T-helper 1 cell treated with Interleukin-12 subunit alpha and Interleukin-12 subunit beta and Interleukin-4 antibody, amounts not matched to agents 30 ng/mL and 1 ng/mL, for 36 hours (primary cell): ENCODE measurements at regions not wholly inside any gene's neighbourhood (a gene's known extent, or its start where the extent isn't known, plus 50 kb on each side); places are given as distances from the start of the nearest gene placed in this dataset.
"Not testable (repeated sequence)": the region's sequence is repeated elsewhere in the genome, so short reads cannot be mapped to it uniquely, and the experiment has no call there.

Experiments
- intact Hi-C: fragments of 100-400 bp; cut with micrococcal nuclease; formaldehyde crosslinking; loops from one replicate; pipeline ENCODE4 v1.15.1; 2024

DNA sequence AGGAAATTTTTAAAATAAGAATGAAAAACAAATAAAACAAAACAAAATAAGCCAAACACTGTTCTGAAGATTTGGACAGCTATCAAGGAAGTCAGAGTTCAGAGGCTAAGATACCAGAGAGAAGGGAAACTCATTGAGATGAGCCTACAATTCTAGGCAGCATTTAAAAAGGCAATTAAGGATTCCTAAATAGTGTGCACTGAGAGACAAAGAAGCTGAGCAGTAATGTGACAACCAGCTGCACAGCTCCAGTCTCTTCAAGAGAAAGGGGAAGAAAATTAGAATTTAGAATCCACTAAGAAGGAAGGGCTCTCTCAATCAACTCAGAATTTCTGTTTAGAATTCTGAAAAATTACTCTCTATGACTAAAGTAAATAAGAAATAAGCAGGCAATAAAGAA is 246.7 kb upstream of the COX7C start:
- intact Hi-C loops, result no loop called here

DNA sequence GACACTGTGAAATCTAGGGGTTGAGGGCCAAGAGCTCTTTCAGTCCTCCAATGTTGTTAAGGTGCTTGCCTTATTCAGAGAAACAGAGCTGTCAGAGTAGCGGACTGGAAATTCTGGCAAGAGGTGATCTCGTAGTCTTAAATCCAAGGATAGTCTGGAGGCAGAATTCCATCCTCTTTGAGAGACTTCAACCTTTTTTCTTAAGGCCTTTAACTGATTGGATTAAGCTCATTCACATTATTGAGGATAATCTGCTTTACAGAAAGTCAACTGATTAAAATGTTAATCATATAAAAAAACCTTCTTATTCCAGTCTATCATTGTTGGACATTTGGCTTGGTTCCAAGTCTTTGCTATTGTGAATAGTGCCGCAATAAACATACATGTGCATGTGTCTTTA is 243.1 kb upstream of the COX7C start:
- intact Hi-C loops, result no loop called here

- intact Hi-C loops, result no loop called here
These were observed 241.5 kb upstream of the COX7C start for GRCh38 chr5:86376214-86376613.

GRCh38 chr5:86403190-86403589 is 214.6 kb upstream of the COX7C start:
- intact Hi-C loops, result no loop called here

GRCh38 chr5:86404256-86404655 is 213.5 kb upstream of the COX7C start:
- intact Hi-C loops, result no loop called here

GRCh38 chr5:86407711-86408110 is 210.0 kb upstream of the COX7C start:
- intact Hi-C loops, result no loop called here

DNA sequence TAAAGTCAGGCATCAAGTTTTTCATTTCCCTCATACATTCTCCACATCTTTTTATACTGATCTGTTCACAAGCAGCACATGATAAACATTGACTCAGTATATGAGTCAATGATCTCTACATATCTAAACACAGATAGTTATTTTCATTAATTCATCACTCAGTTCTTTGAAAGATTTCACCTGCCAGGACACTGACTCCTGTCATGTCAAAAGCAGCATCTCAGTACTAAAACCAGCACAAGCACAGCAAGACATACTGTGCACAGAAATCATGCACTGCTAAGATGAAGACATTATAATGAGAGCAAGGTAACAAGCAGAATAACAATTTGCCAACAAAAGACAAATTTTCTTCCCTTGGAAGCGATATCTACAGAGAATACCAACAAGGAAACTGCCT is 206.1 kb upstream of the COX7C start:
- intact Hi-C loops, result no loop called here

DNA sequence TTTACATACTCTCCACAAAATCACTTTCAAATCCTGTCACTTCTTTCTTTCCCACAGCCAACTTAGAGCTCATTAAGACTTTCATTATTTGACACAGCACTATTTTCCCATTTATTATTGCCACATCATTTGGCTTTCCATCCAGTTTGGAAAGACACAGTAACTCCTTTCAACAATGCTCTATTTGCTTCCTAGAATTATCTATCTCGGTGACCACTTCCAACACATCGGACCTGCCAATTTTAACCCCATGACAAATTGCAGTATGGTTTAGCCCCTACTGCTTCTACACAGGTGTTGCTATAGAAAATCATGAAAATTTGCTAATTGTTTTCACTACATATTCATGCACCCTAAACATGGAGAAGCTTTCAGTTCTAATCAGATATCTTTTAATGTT is 190.6 kb upstream of the COX7C start:
- intact Hi-C loops, result no loop called here

DNA sequence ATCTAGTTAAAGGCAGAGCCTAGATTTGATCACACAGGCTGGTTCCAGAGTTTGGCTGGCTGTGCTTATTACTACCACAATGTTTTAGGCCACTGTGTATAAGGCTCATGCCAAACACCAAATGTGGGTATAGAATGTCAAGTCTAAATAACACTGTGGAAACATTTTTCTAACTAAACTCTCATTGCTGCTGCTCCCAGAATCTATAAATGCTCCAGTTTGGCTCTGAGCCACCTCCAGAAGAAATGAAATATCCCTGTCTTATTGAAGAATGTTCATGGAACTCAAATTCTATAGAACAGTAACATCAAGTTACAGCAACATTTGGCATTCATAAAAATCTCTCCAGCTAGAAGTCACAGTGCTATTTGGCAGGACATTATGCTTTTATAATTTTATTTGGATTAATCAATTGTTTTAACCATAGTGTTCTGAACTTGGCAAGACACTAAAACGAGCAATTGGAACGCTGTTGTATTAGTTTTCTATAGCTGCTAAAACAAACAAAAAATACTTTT is 178.1 kb upstream of the COX7C start:
- intact Hi-C loops, result no loop called here

GRCh38 chr5:86442036-86442745 is 175.6 kb upstream of the COX7C start:
- intact Hi-C loops, result no loop called here

DNA sequence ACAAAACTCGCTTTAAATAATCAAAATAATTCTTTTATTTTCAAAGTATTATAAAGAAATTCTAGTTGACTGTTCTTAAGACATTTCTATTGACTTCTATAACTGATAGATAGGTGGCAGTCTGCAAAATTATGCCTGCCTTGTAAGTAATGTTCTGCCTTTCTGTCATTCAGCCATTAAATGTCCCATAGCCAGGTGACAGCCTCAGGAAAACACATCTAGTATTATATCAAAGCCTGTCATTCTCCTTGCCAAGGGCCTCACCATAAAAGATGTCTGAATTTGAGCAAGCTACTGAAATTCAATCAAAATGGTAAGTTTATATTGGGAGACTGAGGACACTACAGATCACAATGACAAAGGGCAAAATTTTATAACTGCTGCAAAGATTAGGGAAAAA is 170.4 kb upstream of the COX7C start:
- intact Hi-C loops, result no loop called here

DNA sequence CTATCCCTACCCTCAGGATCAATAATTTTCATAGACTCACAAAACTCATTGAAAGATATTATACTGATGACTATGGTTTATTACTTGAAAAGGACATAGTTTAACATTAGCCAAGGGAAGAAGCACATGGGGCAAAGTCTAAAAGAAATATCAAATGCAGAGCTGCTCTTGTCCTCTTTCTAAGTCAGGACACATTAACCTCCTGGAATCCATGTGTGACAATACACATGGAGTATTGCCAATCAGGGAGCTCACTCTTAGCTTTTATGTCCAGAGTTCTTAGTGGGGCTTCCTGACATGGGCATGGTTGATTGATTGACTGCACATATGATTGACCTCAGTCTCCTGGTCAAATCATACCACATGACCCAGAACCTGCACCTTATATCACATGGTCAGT is 165.5 kb upstream of the COX7C start:
- intact Hi-C loops, result no loop called here

DNA sequence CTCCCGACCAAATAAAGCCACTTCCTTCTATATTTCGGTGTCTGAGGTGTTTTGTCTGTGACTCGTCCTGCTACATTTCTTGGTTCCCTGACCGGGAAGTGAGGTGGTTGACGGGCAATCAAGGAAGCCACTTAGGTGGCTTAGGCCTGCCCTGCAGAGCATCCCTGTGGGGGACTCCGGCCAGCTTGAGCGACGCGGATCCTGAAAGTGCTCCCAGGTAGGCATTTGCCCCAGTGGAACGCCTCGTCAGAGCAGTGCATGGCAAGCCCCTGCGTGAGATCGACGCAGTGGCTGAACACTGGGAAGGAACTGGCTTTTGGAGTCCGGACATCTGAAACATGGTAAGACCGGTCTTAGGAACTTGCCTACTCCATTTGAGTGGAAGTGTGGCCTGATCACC is 157.2 kb upstream of the COX7C start:
- intact Hi-C loops, result no loop called here

DNA sequence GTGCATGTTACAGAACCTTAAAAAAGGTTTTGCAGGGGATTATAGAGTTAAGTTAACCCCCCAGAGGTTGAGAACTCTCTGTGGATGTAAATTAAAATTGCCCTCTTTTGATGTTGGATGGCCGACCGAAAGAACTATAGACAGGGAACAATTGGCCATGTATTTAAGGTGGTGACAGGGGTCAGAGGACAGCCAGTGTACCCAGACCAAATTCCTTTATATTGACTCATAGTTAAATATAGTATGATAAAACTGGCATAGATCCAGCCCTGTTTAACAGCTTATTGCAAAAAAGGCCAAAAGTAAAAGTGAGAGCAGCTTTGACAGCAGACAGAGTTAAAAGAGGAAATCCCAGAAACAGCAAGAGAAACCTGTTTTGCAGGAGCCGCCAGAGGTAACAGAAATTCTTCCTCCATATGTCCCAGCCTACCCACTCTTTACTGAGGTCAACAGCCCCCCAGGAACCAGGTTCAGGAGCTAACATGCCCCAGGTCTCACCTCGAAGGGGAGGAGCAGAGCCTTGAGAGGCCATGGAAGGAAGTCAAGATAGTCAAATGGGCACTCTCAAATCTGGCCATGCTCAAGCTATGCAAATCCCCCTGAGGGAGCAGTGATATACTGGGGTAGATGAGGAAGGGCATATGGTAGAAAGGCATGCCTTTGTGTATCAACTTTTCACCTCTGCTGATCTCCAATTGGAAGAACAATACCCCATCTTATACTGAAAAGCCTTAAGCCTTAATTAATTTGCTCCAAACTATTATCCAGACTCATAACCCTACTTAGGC is 156.4 kb upstream of the COX7C start:
- intact Hi-C loops, result no loop called here

- intact Hi-C loops, result no loop called here
These were observed 154.4 kb upstream of the COX7C start for GRCh38 chr5:86463339-86463738.

DNA sequence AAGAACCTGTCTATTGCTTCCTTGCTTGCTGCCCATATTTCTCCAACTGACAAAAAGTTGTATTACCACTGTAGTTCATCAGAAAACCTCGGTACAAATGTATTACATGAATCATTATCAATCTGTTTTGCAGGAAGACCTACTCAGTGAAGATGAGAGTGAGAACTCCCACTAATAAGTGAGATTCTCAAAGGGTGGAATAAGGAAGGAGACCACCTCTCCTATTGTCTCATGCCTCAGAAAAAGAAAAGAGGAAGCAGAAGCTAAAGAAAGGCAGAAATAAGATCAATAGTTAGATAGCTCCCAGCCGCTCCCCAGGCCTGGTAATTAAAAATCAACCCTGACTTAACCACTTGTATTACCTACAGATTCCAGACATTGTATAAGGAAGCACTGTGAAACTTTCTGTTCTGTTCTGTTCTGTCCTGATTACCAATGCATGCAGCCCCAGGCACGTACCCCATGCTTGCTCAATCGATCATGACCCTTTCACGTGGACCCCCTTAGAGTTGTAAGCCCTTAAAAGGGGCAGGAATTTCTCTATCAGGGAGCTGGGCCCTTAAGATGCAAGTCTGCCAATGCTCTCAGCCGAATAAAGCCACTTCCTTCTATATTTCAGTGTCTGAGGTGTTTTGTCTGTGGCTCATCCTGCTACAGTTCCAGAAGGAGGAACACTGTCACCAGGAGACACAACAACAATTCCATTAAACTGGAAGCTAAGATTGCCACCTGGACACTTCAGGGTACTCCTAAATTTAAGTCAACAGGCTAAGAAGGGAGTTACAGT is 152.5 kb upstream of the COX7C start:
- intact Hi-C loops, result no loop called here

GRCh38 chr5:86466721-86467120 is 151.0 kb upstream of the COX7C start:
- intact Hi-C loops, result not testable (repeated sequence)

- intact Hi-C loops, result no loop called here
These were observed 135.7 kb upstream of the COX7C start for GRCh38 chr5:86482008-86482407.

DNA sequence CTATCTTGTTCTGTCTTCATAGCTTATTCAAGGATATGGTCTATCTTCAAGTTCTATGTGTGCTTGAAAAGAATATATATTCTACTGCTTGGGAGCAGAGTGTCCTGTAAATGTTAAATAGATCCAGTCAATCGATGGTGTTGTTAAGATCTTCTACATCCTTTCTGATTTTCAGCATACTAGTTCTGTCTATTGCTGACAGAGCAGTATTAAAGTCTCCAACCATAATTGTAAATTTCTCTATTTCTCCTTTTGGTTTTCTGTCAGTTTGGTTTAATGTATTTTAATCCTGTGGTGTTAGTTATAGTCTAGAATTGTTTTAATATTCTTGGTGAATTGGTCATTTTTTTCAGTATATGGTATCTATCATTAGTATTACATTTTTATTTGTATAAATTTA is 124.0 kb upstream of the COX7C start:
- intact Hi-C loops, result no loop called here

DNA sequence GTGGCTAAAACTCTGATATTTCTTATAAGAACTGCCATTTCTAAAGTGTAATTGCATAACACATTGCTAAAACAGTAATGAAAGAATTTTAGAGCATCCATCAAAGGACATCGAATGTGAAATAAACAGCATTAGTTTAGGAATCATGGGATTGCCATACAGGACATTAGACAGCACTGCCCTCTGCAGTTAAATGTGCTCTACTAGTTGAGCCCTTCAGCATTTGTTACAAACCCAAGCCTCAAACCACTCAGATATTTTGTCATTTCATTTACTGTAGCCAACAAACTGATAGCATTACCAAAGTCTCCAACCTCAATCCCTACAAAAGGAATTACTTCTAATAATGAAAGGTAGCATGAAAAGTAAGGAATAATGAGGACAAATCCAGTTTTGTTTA is 116.8 kb upstream of the COX7C start:
- intact Hi-C loops, result no loop called here

DNA sequence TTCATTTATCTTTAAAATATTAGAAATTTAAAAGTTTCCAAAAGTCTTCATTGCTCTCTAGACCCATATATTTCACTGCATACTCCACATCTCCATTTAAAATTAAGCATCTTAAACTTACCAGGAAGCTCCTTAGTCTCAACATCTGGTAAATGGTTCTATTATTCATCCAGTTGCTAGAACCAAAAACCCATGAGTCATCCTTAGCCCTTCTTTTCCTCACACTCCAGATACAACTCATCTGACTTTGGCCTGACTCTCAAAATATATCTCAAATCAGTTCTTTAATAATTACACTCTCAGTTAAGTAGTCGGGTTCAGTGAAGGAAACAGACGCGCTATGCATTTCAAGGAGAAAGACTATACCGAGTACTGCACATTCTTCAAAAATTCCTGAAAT is 110.2 kb upstream of the COX7C start:
- intact Hi-C loops, result no loop called here

DNA sequence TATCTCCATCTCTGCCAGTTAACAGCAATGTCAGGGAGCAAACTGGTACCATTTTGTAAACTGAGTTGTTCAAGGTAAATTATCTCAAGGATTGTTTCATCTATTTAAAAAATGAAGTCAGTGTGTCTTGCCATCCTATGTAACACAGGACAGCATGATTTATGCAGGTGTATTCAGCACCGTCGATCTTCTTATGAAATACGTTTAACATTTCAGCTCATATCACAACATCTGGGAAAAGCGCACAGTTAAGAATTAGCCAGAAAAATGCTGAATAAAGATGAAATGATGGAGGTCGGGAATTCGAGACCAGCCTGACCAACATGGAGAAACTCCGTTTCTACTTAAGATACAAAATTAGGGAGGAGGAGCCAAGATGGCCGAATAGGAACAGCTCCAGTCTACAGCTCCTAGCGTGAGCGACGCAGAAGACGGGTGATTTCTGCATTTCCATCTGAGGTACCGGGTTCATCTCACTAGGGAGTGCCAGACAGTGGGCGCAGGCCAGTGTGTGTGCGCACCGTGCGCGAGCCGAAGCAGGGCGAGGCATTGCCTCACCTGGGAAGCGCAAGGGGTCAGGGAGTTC is 107.3 kb upstream of the COX7C start:
- intact Hi-C loops, result not testable (repeated sequence)
